ENCODE measurements at regions not wholly inside any gene's neighbourhood (a gene's known extent, or its start where the extent isn't known, plus 50 kb on each side); places are given as distances from the start of the nearest gene placed in this dataset.

- H3K4me3 ChIP-seq: no peak overlapping the region
- H3K27ac Mint-ChIP-seq: no peak overlapping the region
These were observed 288.1 kb upstream of the TFPI start for GRCh38 chr2:187842315-187842714.

More at GRCh38 chr2:187842315-187842714, 288.1 kb upstream of the TFPI start:
- Histone ChIP-seq H3K4me2 (no peak overlapping the region), H3K27ac (ENCODE audit: low read depth) (no peak overlapping the region), H4K20me1 (replicated peaks; ENCODE audit: insufficient read depth) (no peaks in the 10 kb centered on the region), H3F3A (replicated peaks; ENCODE audit: low read depth) (no peaks in the 10 kb centered on the region), H2AFZ (no peak overlapping the region), H3K4me1 (ENCODE audit: insufficient read depth) (no peaks in the 10 kb centered on the region), H3K79me2 (replicated peaks; ENCODE audit: insufficient read depth) (no peaks in the 10 kb centered on the region), H3K36me3 (ENCODE audit: insufficient read depth) (no peaks in the 10 kb centered on the region), H3K27me3 (ENCODE audit: insufficient read depth) (no peaks in the 10 kb centered on the region), H3K9me2 (ENCODE audit: insufficient read depth) (no peaks in the 10 kb centered on the region)
- DNase-seq (ENCODE audit: low spot score) (no peak), ATAC-seq (no peak)
- Mint-ChIP-seq H3K9me3 (no peaks in the 10 kb centered on the region), H3K27me3 (ENCODE audit: insufficient read depth, low read depth, poor library complexity) (peaks cover 2% of the 10 kb centered on the region), H3K4me3 (no peak overlapping the region), H3K4me1 (no peaks in the 10 kb centered on the region), H3K36me3 (ENCODE audit: low read depth) (no peaks in the 10 kb centered on the region; the same call in 2 of the 3 replicates)
- TF ChIP-seq ZNF331 (CRISPR knock-in tag; IDR thresholded peaks at IDR 0.05; ENCODE audit: low read depth) (no peak), ZNF114 (CRISPR knock-in tag; IDR thresholded peaks at IDR 0.05) (no peak), CREB1 (CRISPR knock-in tag; IDR thresholded peaks at IDR 0.05; ENCODE audit: low read depth) (no peak), CTCF (conservative IDR thresholded peaks at IDR 0.05; ENCODE audit: low read depth in 2 of 2) (no peak), POLR2AphosphoS5 (IDR thresholded peaks at IDR 0.05; ENCODE audit: low read depth) (no peak), NANOG (IDR thresholded peaks at IDR 0.05; ENCODE audit: borderline replicate concordance) (no peak), EZH2phosphoT487 (IDR thresholded peaks at IDR 0.05; ENCODE audit: unreplicated experiment) (no peak), REST (IDR thresholded peaks at IDR 0.05; ENCODE audit: unreplicated experiment) (no peak)
